SH-SY5Y (cell line): ENCODE measurements at regions not wholly inside any gene's neighbourhood (a gene's known extent, or its start where the extent isn't known, plus 50 kb on each side); places are given as distances from the start of the nearest gene placed in this dataset.

Experiments
- GATA2 ChIP-seq: IDR thresholded peaks from 2 replicates; pipeline ENCODE4 v1.6.1; 2011; ENCODE audit warnings: mild to moderate bottlenecking, low read depth, low read length
- GATA3 ChIP-seq: IDR thresholded peaks from 2 replicates; pipeline ENCODE4 v1.6.1; 2011; ENCODE audit warnings: low read depth, mild to moderate bottlenecking, low read length, moderate library complexity

DNA sequence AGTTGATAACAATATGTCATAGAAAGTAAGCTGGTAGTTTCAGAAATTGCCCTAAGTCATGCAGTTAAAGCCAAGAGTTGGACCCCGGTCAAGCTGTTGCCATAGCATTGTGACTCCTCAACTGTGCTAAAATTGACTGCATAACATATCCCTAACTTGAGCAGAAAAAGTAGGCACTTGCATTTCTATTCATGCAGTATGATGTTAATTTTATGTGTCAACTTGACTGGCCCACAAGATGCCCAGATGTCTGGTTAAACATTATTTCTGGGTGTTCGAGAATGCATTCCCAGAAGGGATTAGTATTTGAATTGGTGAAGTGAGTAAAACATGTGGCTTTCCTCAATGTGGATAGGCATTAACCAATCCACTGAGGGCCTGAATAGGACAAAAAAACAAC, 136.4 kb downstream of the GPR63 start:
- TF ChIP-seq GATA2, result no peak
- TF ChIP-seq GATA3, result no peak
